ENCODE measurements at regions not wholly inside any gene's neighbourhood (a gene's known extent, or its start where the extent isn't known, plus 50 kb on each side); places are given as distances from the start of the nearest gene placed in this dataset.
"Not testable (repeated sequence)": the region's sequence is repeated elsewhere in the genome, so short reads cannot be mapped to it uniquely, and the experiment has no call there.

DNA sequence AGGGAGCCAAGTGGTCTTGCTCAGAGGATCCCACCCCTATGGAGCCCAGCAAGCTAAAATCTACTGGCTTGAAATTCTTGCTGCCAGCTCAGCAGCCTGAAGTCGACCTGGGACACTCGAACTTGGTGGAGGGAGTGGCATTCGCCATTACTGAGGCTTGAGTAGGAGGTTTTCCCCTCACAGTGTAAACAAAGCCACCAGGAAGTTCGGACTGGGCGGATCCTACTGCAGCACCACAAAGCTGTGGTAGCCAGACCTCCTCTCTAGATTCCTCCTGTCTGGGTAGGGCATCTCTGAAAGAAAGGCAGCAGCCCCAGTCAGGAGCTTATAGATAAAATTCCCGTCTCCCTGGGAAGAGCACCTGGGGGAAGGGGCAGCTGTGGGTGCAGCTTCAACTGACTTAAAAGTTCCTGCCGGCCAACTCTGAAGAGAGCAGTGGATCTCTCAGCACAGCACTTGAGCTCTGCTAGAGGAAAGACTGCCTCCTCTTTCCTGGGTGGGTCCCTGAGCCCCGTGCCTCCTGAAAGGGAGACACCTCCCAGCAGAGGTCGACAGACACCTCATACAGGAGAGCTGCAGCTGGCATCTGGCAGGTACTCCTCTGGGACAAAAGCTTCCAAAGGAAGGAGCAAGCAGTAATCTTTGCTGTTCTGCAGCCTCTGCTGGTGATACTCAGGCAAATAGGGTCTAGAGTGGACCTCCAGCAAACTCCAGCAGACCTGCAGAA is 576.3 kb upstream of the NECTIN3 start:
- Mint-ChIP-seq H3K27me3 (no peaks in the 10 kb centered on the region), H3K9me3 (no peaks in the 10 kb centered on the region), H3K27ac (no peak overlapping the region), H3K4me1 (ENCODE audit: low read depth) (no peaks in the 10 kb centered on the region), H3K36me3 (ENCODE audit: low read depth) (no peaks in the 10 kb centered on the region), H3K4me3 (no peak overlapping the region)

DNA sequence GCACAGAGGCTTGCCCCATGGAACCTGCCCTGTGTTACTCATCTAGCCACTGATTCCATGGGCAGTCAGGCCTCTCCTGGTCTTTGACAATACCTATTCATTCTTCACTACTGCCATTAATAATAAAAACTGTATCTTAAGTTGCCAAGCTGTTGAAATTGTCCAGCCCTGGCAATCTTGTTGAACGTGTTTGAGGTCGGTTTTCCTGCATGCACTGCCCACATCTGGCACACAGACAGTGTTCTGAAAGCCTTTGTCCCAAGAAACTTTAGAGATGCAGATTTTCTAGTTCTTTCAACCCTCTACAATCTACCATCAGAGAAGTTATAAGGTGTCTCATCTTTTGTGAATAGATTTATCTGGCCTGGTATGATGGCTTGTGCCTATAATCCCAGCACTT is 567.2 kb upstream of the NECTIN3 start:
- no peak overlapping the region for H3K27ac Mint-ChIP-seq
- peaks cover 10% of the 10 kb centered on the region for H3K9me3 Mint-ChIP-seq
- H3K4me3 Mint-ChIP-seq = no peak overlapping the region
- no peaks in the 10 kb centered on the region for H3K36me3 Mint-ChIP-seq (ENCODE audit: low read depth)
- H3K4me1 Mint-ChIP-seq (ENCODE audit: low read depth) = no peaks in the 10 kb centered on the region
- H3K27me3 Mint-ChIP-seq = no peaks in the 10 kb centered on the region

DNA sequence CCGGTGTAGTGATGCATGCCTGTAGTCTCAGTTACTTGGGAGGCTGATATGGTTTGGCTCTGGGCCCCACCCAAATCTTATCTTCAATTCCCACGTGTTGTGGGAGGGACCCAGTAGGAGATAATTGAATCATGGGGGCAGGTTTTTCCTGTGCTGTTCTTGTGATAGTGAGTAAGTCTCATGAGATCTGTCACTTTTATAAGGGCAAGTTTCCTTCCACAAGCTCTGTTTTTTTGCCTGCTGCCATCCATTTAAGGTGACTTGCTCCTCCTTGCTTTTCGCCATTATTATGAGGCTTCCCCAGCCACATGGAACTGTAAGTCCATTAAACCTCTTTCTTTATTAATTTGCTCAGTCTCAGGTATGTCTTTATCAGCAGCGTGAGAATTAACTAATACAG is 566.7 kb upstream of the NECTIN3 start:
- H3K4me3 Mint-ChIP-seq = no peak overlapping the region
- H3K27me3 Mint-ChIP-seq = no peaks in the 10 kb centered on the region
- H3K9me3 Mint-ChIP-seq = peaks cover 12% of the 10 kb centered on the region

GRCh38 chr3:110506890-110507289 is 564.7 kb upstream of the NECTIN3 start:
- Mint-ChIP-seq H3K27ac (no peak overlapping the region), H3K27me3 (peaks cover 10% of the 10 kb centered on the region), H3K4me1 (ENCODE audit: low read depth) (no peaks in the 10 kb centered on the region), H3K9me3 (peaks cover 22% of the 10 kb centered on the region), H3K4me3 (no peak overlapping the region), H3K36me3 (ENCODE audit: low read depth) (no peaks in the 10 kb centered on the region)

More for the DNA sequence above, 566.7 kb upstream of the NECTIN3 start:
- Mint-ChIP-seq H3K27ac (no peak overlapping the region), H3K36me3 (ENCODE audit: low read depth) (no peaks in the 10 kb centered on the region), H3K4me1 (ENCODE audit: low read depth) (no peaks in the 10 kb centered on the region)

- H3K27ac Mint-ChIP-seq; H3K4me3 Mint-ChIP-seq; H3K36me3 Mint-ChIP-seq (ENCODE audit: low read depth); H3K4me1 Mint-ChIP-seq (ENCODE audit: low read depth): not testable (repeated sequence)
- Mint-ChIP-seq H3K9me3 (peaks cover 22% of the 10 kb centered on the region), H3K27me3 (peaks cover 10% of the 10 kb centered on the region)
Measured at GRCh38 chr3:110507570-110507969, 564.0 kb upstream of the NECTIN3 start.

GRCh38 chr3:110512961-110513360 is 558.7 kb upstream of the NECTIN3 start:
- no peaks in the 10 kb centered on the region for H3K4me1 Mint-ChIP-seq (ENCODE audit: low read depth)

DNA sequence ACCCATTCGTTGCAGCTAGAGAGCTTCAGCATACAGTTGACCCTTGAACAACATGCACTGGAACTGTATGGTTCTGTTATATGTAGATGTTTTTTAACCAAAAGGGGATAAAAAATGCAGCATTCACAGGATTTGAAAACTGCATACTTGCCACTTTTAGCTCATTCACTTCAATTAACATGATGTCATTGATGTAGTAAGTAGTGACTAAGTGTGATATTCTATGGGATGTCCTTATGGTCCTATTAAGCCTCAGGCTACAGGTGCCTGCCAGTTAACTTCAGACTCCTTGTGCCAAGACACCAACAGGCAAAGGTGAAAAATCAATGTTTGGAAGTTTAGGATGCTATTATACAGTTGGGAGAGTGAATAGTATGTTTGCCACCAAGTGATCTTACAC is 553.6 kb upstream of the NECTIN3 start:
- no peaks in the 10 kb centered on the region for H3K4me1 Mint-ChIP-seq (ENCODE audit: low read depth)
- no peak overlapping the region for H3K4me3 Mint-ChIP-seq
- no peaks in the 10 kb centered on the region for H3K36me3 Mint-ChIP-seq (ENCODE audit: low read depth)
- H3K9me3 Mint-ChIP-seq = peaks cover 14% of the 10 kb centered on the region
- H3K27me3 Mint-ChIP-seq = peaks cover 5% of the 10 kb centered on the region
- no peak overlapping the region for H3K27ac Mint-ChIP-seq

More at GRCh38 chr3:110512961-110513360, 558.7 kb upstream of the NECTIN3 start:
- H3K27me3 Mint-ChIP-seq = peaks cover 15% of the 10 kb centered on the region
- H3K4me3 Mint-ChIP-seq = no peak overlapping the region
- H3K36me3 Mint-ChIP-seq (ENCODE audit: low read depth) = no peaks in the 10 kb centered on the region
- peaks cover 26% of the 10 kb centered on the region for H3K9me3 Mint-ChIP-seq
- H3K27ac Mint-ChIP-seq = no peak overlapping the region

GRCh38 chr3:110519071-110519470 is 552.5 kb upstream of the NECTIN3 start:
- Mint-ChIP-seq H3K9me3 (peaks cover 14% of the 10 kb centered on the region), H3K36me3 (ENCODE audit: low read depth) (no peaks in the 10 kb centered on the region), H3K4me1 (ENCODE audit: low read depth) (no peaks in the 10 kb centered on the region), H3K27ac (no peak overlapping the region), H3K27me3 (peaks cover 5% of the 10 kb centered on the region), H3K4me3 (no peak overlapping the region)

DNA sequence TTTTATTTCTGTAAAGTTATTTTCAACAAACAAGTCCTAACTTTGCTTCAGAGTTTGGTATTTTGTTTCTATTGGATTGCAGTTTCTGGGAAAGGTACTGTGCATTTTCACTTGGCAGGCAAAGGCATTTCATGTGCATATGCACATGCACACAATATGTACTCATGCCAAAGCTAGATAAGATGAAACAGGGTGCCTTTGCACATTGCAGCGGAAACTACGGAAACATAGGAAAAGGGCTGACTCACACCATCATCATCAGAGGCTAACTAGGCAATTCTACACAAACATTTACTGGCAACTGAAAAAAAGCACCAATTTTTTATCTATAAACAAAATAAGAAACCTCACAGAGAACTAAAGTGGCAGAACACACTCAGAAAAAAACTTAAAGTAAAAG is 550.6 kb upstream of the NECTIN3 start:
- Mint-ChIP-seq H3K36me3 (ENCODE audit: low read depth) (no peaks in the 10 kb centered on the region), H3K4me3 (no peak overlapping the region), H3K27ac (no peak overlapping the region), H3K4me1 (ENCODE audit: low read depth) (no peaks in the 10 kb centered on the region), H3K9me3 (peaks cover 9% of the 10 kb centered on the region), H3K27me3 (no peaks in the 10 kb centered on the region)

GRCh38 chr3:110525558-110526064 is 546.0 kb upstream of the NECTIN3 start:
- not testable (repeated sequence) for H3K27me3 Mint-ChIP-seq; H3K36me3 Mint-ChIP-seq (ENCODE audit: low read depth)

DNA sequence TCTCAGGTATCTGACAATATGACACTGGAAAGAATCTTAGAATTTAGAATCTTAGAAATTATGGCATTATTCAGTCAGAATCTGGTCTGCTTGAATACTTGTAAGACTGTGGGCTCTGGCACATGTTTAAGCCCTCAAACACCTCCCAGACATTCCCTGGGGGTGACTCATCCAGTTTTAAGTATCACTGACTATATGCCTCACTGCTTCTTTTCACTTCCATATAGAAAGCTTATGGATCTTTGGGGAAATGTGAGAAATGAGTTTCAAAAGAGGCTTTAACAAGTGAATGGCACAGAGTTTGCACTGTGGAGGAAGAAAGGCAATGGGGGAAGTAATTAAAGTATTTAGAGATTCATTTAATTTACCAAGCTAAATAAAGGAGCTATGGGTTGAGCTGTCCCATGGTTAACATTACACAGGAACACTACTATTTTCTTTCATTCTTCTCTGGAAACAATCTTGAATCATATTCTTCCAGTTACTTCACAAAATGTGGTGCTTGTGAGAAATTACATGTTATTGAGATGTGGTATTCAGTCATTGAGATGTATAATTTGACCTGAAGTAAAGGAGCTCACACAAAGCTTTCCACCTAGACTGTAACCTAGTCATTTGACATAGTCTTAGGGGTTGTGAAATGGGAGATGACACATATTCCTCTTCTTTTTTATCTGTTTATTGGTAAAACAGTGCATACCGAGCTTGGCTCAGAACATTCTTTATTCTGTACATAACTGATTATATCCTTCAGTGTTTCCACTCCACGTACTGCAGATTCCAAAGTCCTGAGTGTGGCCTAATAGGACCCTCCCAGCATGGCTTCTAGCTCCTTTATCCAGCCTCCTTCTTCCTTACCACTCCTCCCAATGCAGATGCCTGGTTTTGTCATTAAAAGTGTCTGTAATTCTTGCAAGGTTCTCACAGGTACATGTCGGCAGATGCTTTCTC is 544.6 kb upstream of the NECTIN3 start:
- Mint-ChIP-seq H3K27ac (no peak overlapping the region), H3K4me1 (ENCODE audit: low read depth) (no peaks in the 10 kb centered on the region), H3K4me3 (no peak overlapping the region), H3K36me3 (ENCODE audit: low read depth) (no peaks in the 10 kb centered on the region), H3K27me3 (peaks cover 2% of the 10 kb centered on the region), H3K9me3 (peaks cover 4% of the 10 kb centered on the region)

More at GRCh38 chr3:110525558-110526064, 546.0 kb upstream of the NECTIN3 start:
- H3K9me3 Mint-ChIP-seq; H3K27ac Mint-ChIP-seq; H3K4me3 Mint-ChIP-seq; H3K4me1 Mint-ChIP-seq (ENCODE audit: low read depth): not testable (repeated sequence)

DNA sequence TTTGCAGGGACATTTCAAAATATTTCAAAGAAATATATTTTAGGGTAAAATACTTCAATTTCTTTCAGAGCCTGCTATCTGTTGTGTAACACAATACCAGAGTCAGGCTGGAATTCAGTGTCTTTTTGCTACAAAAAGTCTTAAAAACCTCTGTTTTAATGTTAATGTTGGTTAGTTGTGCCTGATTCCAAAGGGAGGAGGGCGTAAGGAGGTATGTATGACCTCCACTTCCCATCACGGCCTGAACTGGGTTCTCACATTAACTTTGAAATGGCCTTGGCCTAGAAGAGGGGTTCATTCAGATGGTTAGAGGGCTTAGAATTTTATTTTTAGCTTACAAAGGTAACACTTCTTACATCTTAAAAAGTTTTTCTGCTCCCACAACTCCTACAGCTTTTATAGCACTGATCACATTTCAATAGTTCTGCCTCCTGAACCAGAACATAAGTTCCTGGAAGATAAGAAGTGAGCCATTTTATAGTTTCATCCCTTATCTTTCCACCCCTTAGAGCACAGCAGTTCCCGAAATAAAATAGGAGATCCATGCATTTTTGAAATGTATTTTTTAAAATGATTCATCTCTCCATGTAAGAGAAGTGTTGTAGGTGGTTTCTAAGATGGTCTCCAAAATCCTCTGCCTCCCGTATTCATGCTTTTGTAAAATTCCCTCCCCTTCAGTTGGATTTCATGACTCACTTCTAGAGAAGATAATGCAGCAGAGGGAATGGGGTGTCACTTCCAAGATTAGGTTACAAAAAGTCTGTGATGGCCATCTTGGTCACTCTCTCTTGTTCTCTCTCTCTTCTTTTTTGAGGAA is 543.1 kb upstream of the NECTIN3 start:
- H3K27me3 Mint-ChIP-seq = peaks cover 5% of the 10 kb centered on the region
- no peak overlapping the region for H3K4me3 Mint-ChIP-seq

DNA sequence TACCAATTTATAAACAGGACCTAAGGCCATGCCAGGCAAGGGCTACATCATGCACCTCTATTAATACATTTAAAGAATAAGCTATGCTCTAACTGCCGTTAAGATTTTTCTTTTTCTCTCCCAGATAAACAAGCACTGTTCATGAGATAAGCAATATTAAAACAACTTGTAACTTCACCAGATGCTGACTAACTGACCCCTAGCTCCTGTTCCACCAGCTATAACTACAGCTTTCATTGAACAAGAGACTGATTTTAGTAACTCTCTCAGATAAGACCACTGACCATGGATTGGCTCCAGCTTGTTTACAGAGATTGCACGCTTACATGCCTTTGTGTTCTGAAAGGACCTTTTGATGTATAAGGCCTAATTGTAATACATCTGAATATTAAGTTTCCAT is 540.7 kb upstream of the NECTIN3 start:
- Mint-ChIP-seq H3K9me3 (no peaks in the 10 kb centered on the region), H3K4me1 (ENCODE audit: low read depth) (no peaks in the 10 kb centered on the region), H3K27ac (no peak overlapping the region), H3K4me3 (no peak overlapping the region), H3K27me3 (peaks cover 5% of the 10 kb centered on the region), H3K36me3 (ENCODE audit: low read depth) (no peaks in the 10 kb centered on the region)

More for the DNA sequence above, 543.1 kb upstream of the NECTIN3 start:
- no peaks in the 10 kb centered on the region for H3K4me1 Mint-ChIP-seq (ENCODE audit: low read depth)
- H3K36me3 Mint-ChIP-seq (ENCODE audit: low read depth) = no peaks in the 10 kb centered on the region
- H3K9me3 Mint-ChIP-seq = no peaks in the 10 kb centered on the region
- no peak overlapping the region for H3K27ac Mint-ChIP-seq

GRCh38 chr3:110533089-110533488 is 538.5 kb upstream of the NECTIN3 start:
- H3K36me3 Mint-ChIP-seq (ENCODE audit: low read depth) = no peaks in the 10 kb centered on the region
- H3K9me3 Mint-ChIP-seq = no peaks in the 10 kb centered on the region
- no peak overlapping the region for H3K27ac Mint-ChIP-seq
- H3K27me3 Mint-ChIP-seq = peaks cover 5% of the 10 kb centered on the region
- H3K4me1 Mint-ChIP-seq (ENCODE audit: low read depth) = no peaks in the 10 kb centered on the region
- H3K4me3 Mint-ChIP-seq = no peak overlapping the region
